ENCODE measurements at regions not wholly inside any gene's neighbourhood (a gene's known extent, or its start where the extent isn't known, plus 50 kb on each side); places are given as distances from the start of the nearest gene placed in this dataset.

DNA sequence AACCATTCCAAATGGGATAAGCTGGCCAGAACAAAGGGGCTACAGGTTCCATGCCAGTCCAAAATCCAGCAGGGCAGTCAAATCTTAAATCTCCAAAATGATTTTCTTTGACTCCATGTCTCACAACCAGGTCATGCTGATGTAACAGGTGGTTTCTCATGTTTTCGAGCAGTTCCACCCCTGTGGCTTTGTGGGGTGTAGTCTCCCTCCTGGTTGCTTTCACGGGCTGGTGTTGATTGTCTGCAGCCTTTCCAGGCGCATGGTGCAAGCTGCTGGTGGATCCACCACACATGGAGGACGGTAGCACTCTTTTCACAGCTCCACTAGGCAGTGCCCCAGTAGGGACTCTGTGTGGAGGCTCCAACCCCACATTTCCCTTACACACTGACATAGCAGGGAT is 425.5 kb upstream of the FTMT start:
- Histone ChIP-seq H3K9me2 (no peaks in the 10 kb centered on the region), H3K4me1 (ENCODE audit: control insufficient read depth in 1 of 2, insufficient read depth in 2 of 2, low read depth in 1 of 2, low read length in 1 of 2) (peaks cover 0 to 3% of the 10 kb centered on the region in 2 experiments; a peak in 1 of 4 replicates), H3K27ac (ENCODE audit: low read depth in 2 of 2, low read length in 1 of 2) (no peak overlapping the region), H3K9me3 (no peaks in the 10 kb centered on the region), H3K27me3 (ENCODE audit: insufficient read depth) (no peaks in the 10 kb centered on the region), H3K36me3 (replicated peaks in 1 of 2; ENCODE audit: control insufficient read depth in 1 of 2, insufficient read depth in 2 of 2, low read length in 1 of 2) (no peaks in the 10 kb centered on the region), H3K9ac (no peak overlapping the region), H4K20me1 (ENCODE audit: insufficient read depth) (no peaks in the 10 kb centered on the region), H3K4me2 (no peak overlapping the region), H2AFZ (ENCODE audit: low read depth) (no peak overlapping the region), H3K79me2 (ENCODE audit: insufficient read depth) (no peaks in the 10 kb centered on the region), H3K4me3 (ENCODE audit: low read depth in 2 of 2, low read length in 1 of 2) (no peak overlapping the region), H3F3A (replicated peaks; ENCODE audit: insufficient read depth) (no peaks in the 10 kb centered on the region)
- DNase-seq, result no peak
- ChIA-PET CTCF (no interaction called here), POLR2A (no interaction called here)
- WGBS (ENCODE audit: low lambda C conversion rate), result 73% methylated on average over 4 of the region's 4 CpGs
- TF ChIP-seq RXRA (IDR thresholded peaks at IDR 0.05; ENCODE audit: borderline replicate concordance, low read depth) (no peak), CHD2 (IDR thresholded peaks at IDR 0.05; ENCODE audit: low read length, partially characterized antibody) (no peak), RAD21 (IDR thresholded peaks at IDR 0.05; ENCODE audit: low read length) (no peak)
- TF ChIP-seq, protein P1, sequence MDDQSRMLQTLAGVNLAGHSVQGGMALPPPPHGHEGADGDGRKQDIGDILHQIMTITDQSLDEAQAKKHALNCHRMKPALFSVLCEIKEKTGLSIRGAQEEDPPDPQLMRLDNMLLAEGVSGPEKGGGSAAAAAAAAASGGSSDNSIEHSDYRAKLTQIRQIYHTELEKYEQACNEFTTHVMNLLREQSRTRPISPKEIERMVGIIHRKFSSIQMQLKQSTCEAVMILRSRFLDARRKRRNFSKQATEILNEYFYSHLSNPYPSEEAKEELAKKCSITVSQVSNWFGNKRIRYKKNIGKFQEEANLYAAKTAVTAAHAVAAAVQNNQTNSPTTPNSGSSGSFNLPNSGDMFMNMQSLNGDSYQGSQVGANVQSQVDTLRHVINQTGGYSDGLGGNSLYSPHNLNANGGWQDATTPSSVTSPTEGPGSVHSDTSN (IDR thresholded peaks at IDR 0.05), result no peak

GRCh38 chr5:121429761-121430160 is 421.9 kb upstream of the FTMT start:
- H3K27me3 ChIP-seq (ENCODE audit: insufficient read depth), result no peaks in the 10 kb centered on the region
- no peak for DNase-seq
- no peak for TF ChIP-seq FOXM1 (IDR thresholded peaks at IDR 0.05; ENCODE audit: low read depth)
- no peak for TF ChIP-seq EZH2phosphoT487 (IDR thresholded peaks at IDR 0.05; ENCODE audit: borderline replicate concordance, low read depth)
- ChIA-PET CTCF (no interaction called here), POLR2A (no interaction called here)
- H3K27ac ChIP-seq (ENCODE audit: low read depth in 2 of 2, low read length in 1 of 2), result no peak overlapping the region
- H3K4me3 ChIP-seq (ENCODE audit: low read depth in 2 of 2, low read length in 1 of 2), result no peak overlapping the region
- 45% methylated on average over 1 of the region's 1 CpG for WGBS (ENCODE audit: low lambda C conversion rate)
- no peak overlapping the region for H2AFZ ChIP-seq (ENCODE audit: low read depth)
- no peaks in the 10 kb centered on the region for H3K36me3 ChIP-seq (replicated peaks in 1 of 2; ENCODE audit: control insufficient read depth in 1 of 2, insufficient read depth in 2 of 2, low read length in 1 of 2)
- no peaks in the 10 kb centered on the region for H3F3A ChIP-seq (replicated peaks; ENCODE audit: insufficient read depth)
- peaks cover 0 to 3% of the 10 kb centered on the region in 2 experiments; a peak in 1 of 4 replicates for H3K4me1 ChIP-seq (ENCODE audit: control insufficient read depth in 1 of 2, insufficient read depth in 2 of 2, low read depth in 1 of 2, low read length in 1 of 2)
- no peaks in the 10 kb centered on the region for H4K20me1 ChIP-seq (ENCODE audit: insufficient read depth)
- H3K4me2 ChIP-seq, result no peak overlapping the region
- no peaks in the 10 kb centered on the region for H3K9me2 ChIP-seq
- no peaks in the 10 kb centered on the region for H3K9me3 ChIP-seq
- no peak overlapping the region for H3K9ac ChIP-seq
- no peaks in the 10 kb centered on the region for H3K79me2 ChIP-seq (ENCODE audit: insufficient read depth)

- no peak overlapping the region for H2AFZ ChIP-seq (ENCODE audit: low read depth)
- H3K4me1 ChIP-seq (ENCODE audit: control insufficient read depth in 1 of 2, insufficient read depth in 2 of 2, low read depth in 1 of 2, low read length in 1 of 2), result no peaks in the 10 kb centered on the region
- no peaks in the 10 kb centered on the region for H3K27me3 ChIP-seq (ENCODE audit: insufficient read depth)
- no peak overlapping the region for H3K4me3 ChIP-seq (ENCODE audit: low read depth in 2 of 2, low read length in 1 of 2)
- ChIA-PET POLR2A (no interaction called here), CTCF (interaction anchor here (0.6 kb wide), 1 partner anchor 26 kb away, joined by 3 read pairs; no protein-coding TSS in a partner anchor)
- H3K9me2 ChIP-seq, result no peaks in the 10 kb centered on the region
- no peak for DNase-seq
- no peaks in the 10 kb centered on the region for H3K36me3 ChIP-seq (replicated peaks in 1 of 2; ENCODE audit: control insufficient read depth in 1 of 2, insufficient read depth in 2 of 2, low read length in 1 of 2)
- no peaks in the 10 kb centered on the region for H3K79me2 ChIP-seq (ENCODE audit: insufficient read depth)
- 69% methylated on average over 4 of the region's 4 CpGs for WGBS (ENCODE audit: low lambda C conversion rate)
- H3K9ac ChIP-seq, result no peak overlapping the region
- H3K4me2 ChIP-seq, result no peak overlapping the region
- H3F3A ChIP-seq (replicated peaks; ENCODE audit: insufficient read depth), result no peaks in the 10 kb centered on the region
- no peaks in the 10 kb centered on the region for H3K9me3 ChIP-seq
- H3K27ac ChIP-seq (ENCODE audit: low read depth in 2 of 2, low read length in 1 of 2), result no peak overlapping the region
- no peaks in the 10 kb centered on the region for H4K20me1 ChIP-seq (ENCODE audit: insufficient read depth)
- TF ChIP-seq MXI1 (IDR thresholded peaks at IDR 0.05; ENCODE audit: low read depth, low read length) (no peak), NRF1 (IDR thresholded peaks at IDR 0.05; ENCODE audit: low read depth, low read length) (no peak), SIN3A (IDR thresholded peaks at IDR 0.05; ENCODE audit: borderline replicate concordance, low read depth, low read length) (no peak), ELF1 (IDR thresholded peaks at IDR 0.05) (no peak), FOXJ3 (CRISPR knock-in tag; IDR thresholded peaks at IDR 0.05) (no peak), RCOR1 (IDR thresholded peaks at IDR 0.05; ENCODE audit: low read length) (no peak), MEF2A (IDR thresholded peaks at IDR 0.05; ENCODE audit: borderline replicate concordance, low read depth) (no peak), YY1 (IDR thresholded peaks at IDR 0.05; ENCODE audit: low read depth) (no peak), USF2 (IDR thresholded peaks at IDR 0.05; ENCODE audit: borderline replicate concordance, low read depth, low read length) (no peak), RAD21 (IDR thresholded peaks at IDR 0.05; ENCODE audit: low read length) (no peak), FOXM1 (IDR thresholded peaks at IDR 0.05; ENCODE audit: low read depth) (no peak), IRF3 (IDR thresholded peaks at IDR 0.05; ENCODE audit: low read depth, low read length) (no peak)
- TF ChIP-seq, protein P2, sequence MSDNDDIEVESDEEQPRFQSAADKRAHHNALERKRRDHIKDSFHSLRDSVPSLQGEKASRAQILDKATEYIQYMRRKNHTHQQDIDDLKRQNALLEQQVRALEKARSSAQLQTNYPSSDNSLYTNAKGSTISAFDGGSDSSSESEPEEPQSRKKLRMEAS (IDR thresholded peaks at IDR 0.05; ENCODE audit: low read depth), result no peak
These were observed 421.1 kb upstream of the FTMT start for GRCh38 chr5:121430538-121430937.

Measured in SK-N-SH (cell line).